PC-3 (cell line): ENCODE measurements at regions not wholly inside any gene's neighbourhood (a gene's known extent, or its start where the extent isn't known, plus 50 kb on each side); places are given as distances from the start of the nearest gene placed in this dataset.

Experiments
- EZH2phosphoT487 ChIP-seq: fragments of 300-600 bp; sonication (generic); IDR thresholded peaks from 2 replicates; pipeline ENCODE4 v1.6.1; 2018; ENCODE audit warnings: mild to moderate bottlenecking, antibody characterized with exemption, low read length, borderline replicate concordance
- TF ChIP-seq, protein P1 (sequence below): fragments of 300-600 bp; sonication (generic); conservative IDR thresholded peaks from 2 replicates; pipeline ENCODE4 v1.5.1; 2017; ENCODE audit warnings: antibody characterized with exemption, low read depth, mild to moderate bottlenecking, low read length

DNA sequence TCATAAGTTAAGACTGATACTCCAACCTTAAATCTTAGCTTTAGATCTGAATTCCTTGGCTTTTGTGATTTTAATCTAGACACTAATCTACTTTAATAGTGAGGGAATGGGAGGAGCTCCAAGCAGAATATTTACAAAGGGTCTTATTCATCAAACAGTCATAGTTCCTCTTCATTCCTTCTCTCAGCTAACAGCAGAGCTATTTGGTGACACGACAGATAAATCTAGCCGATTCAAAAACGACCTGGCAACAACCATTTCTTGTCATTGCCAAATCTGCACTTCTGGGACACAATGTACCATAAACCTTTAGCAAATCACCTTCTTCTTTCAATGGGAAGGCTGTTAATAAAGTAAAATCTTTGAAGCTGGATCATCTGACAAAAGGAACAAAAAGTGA lies 52.8 kb upstream of the FOXD3 start:
- TF ChIP-seq, protein P1, sequence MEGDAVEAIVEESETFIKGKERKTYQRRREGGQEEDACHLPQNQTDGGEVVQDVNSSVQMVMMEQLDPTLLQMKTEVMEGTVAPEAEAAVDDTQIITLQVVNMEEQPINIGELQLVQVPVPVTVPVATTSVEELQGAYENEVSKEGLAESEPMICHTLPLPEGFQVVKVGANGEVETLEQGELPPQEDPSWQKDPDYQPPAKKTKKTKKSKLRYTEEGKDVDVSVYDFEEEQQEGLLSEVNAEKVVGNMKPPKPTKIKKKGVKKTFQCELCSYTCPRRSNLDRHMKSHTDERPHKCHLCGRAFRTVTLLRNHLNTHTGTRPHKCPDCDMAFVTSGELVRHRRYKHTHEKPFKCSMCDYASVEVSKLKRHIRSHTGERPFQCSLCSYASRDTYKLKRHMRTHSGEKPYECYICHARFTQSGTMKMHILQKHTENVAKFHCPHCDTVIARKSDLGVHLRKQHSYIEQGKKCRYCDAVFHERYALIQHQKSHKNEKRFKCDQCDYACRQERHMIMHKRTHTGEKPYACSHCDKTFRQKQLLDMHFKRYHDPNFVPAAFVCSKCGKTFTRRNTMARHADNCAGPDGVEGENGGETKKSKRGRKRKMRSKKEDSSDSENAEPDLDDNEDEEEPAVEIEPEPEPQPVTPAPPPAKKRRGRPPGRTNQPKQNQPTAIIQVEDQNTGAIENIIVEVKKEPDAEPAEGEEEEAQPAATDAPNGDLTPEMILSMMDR, result no peak
- no peak for TF ChIP-seq EZH2phosphoT487
